ENCODE measurements at regions not wholly inside any gene's neighbourhood (a gene's known extent, or its start where the extent isn't known, plus 50 kb on each side); places are given as distances from the start of the nearest gene placed in this dataset.

- Histone ChIP-seq H3K9ac (ENCODE audit: insufficient read length, low read depth) (no peak overlapping the region), H3K9me3 (ENCODE audit: insufficient read depth, low read length) (no peaks in the 10 kb centered on the region), H3K4me1 (ENCODE audit: insufficient read depth, insufficient read length) (no peaks in the 10 kb centered on the region), H3K36me3 (ENCODE audit: insufficient read depth, insufficient read length, low read length) (no peaks in the 10 kb centered on the region), H3K4me3 (ENCODE audit: insufficient read length, low read depth) (no peak overlapping the region), H3K27me3 (ENCODE audit: insufficient read depth, insufficient read length) (no peaks in the 10 kb centered on the region)
- TF ChIP-seq SUZ12 (IDR thresholded peaks at IDR 0.05; ENCODE audit: extremely low read depth, insufficient read depth, insufficient read length), result no peak
- no peak for DNase-seq (ENCODE audit: low read depth, low spot score)
Observed at GRCh38 chr2:8448824-8449556, 232.9 kb upstream of the ID2 start.

GRCh38 chr2:8451273-8451672 is 230.6 kb upstream of the ID2 start:
- no peak for DNase-seq (ENCODE audit: low read depth, low spot score)
- H3K4me3 ChIP-seq (ENCODE audit: insufficient read length, low read depth), result no peak overlapping the region
- no peaks in the 10 kb centered on the region for H3K9me3 ChIP-seq (ENCODE audit: insufficient read depth, low read length)
- H3K36me3 ChIP-seq (ENCODE audit: insufficient read depth, insufficient read length, low read length), result no peaks in the 10 kb centered on the region
- no peak for TF ChIP-seq ZNF274 (IDR thresholded peaks at IDR 0.05; ENCODE audit: low read depth, low read length)
- TF ChIP-seq SUZ12 (IDR thresholded peaks at IDR 0.05; ENCODE audit: extremely low read depth, insufficient read depth, insufficient read length), result no peak
- no peak for TF ChIP-seq YY1 (IDR thresholded peaks at IDR 0.05; ENCODE audit: insufficient read depth, insufficient read length)
- H3K4me1 ChIP-seq (ENCODE audit: insufficient read depth, insufficient read length), result no peaks in the 10 kb centered on the region
- H3K27me3 ChIP-seq (ENCODE audit: insufficient read depth, insufficient read length), result no peaks in the 10 kb centered on the region
- no peak overlapping the region for H3K9ac ChIP-seq (ENCODE audit: insufficient read length, low read depth)

- H3K36me3 ChIP-seq (ENCODE audit: insufficient read depth, insufficient read length, low read length), result no peaks in the 10 kb centered on the region
- H3K4me1 ChIP-seq (ENCODE audit: insufficient read depth, insufficient read length), result no peaks in the 10 kb centered on the region
- TF ChIP-seq ZNF274 (IDR thresholded peaks at IDR 0.05; ENCODE audit: low read depth, low read length) (no peak), SUZ12 (IDR thresholded peaks at IDR 0.05; ENCODE audit: extremely low read depth, insufficient read depth, insufficient read length) (no peak), YY1 (IDR thresholded peaks at IDR 0.05; ENCODE audit: insufficient read depth, insufficient read length) (no peak)
- no peaks in the 10 kb centered on the region; the same call in 1 of the 2 replicates for H3K9me3 ChIP-seq (ENCODE audit: insufficient read depth, low read length)
- DNase-seq (ENCODE audit: low read depth, low spot score), result no peak
- no peak overlapping the region for H3K9ac ChIP-seq (ENCODE audit: insufficient read length, low read depth)
- no peak overlapping the region for H3K4me3 ChIP-seq (ENCODE audit: insufficient read length, low read depth)
- no peaks in the 10 kb centered on the region for H3K27me3 ChIP-seq (ENCODE audit: insufficient read depth, insufficient read length)
Observed at GRCh38 chr2:8452296-8452695, 229.6 kb upstream of the ID2 start.

- no peak for DNase-seq (ENCODE audit: low read depth, low spot score)
- Histone ChIP-seq H3K4me1 (ENCODE audit: insufficient read depth, insufficient read length) (no peaks in the 10 kb centered on the region), H3K36me3 (ENCODE audit: insufficient read depth, insufficient read length, low read length) (no peaks in the 10 kb centered on the region), H3K9ac (ENCODE audit: insufficient read length, low read depth) (no peak overlapping the region), H3K4me3 (ENCODE audit: insufficient read length, low read depth) (no peak overlapping the region), H3K27me3 (ENCODE audit: insufficient read depth, insufficient read length) (no peaks in the 10 kb centered on the region), H3K9me3 (ENCODE audit: insufficient read depth, low read length) (no peaks in the 10 kb centered on the region; the same call in 1 of the 2 replicates)
- TF ChIP-seq SUZ12 (IDR thresholded peaks at IDR 0.05; ENCODE audit: extremely low read depth, insufficient read depth, insufficient read length), result no peak
- TF ChIP-seq YY1 (IDR thresholded peaks at IDR 0.05; ENCODE audit: insufficient read depth, insufficient read length), result no peak
- TF ChIP-seq ZNF274 (IDR thresholded peaks at IDR 0.05; ENCODE audit: low read depth, low read length), result no peak
Observed at GRCh38 chr2:8452979-8453903, 228.6 kb upstream of the ID2 start.

- no peak for TF ChIP-seq SUZ12 (IDR thresholded peaks at IDR 0.05; ENCODE audit: extremely low read depth, insufficient read depth, insufficient read length)
- TF ChIP-seq YY1 (IDR thresholded peaks at IDR 0.05; ENCODE audit: insufficient read depth, insufficient read length), result no peak
- TF ChIP-seq ZNF274 (IDR thresholded peaks at IDR 0.05; ENCODE audit: low read depth, low read length), result no peak
- no peak for DNase-seq (ENCODE audit: low read depth, low spot score)
Observed at GRCh38 chr2:8453904-8454302, 228.0 kb upstream of the ID2 start.

GRCh38 chr2:8454797-8455196 is 227.1 kb upstream of the ID2 start:
- no peaks in the 10 kb centered on the region for H3K36me3 ChIP-seq (ENCODE audit: insufficient read depth, insufficient read length, low read length)
- no peaks in the 10 kb centered on the region; the same call in 1 of the 2 replicates for H3K9me3 ChIP-seq (ENCODE audit: insufficient read depth, low read length)
- no peaks in the 10 kb centered on the region for H3K4me1 ChIP-seq (ENCODE audit: insufficient read depth, insufficient read length)
- H3K9ac ChIP-seq (ENCODE audit: insufficient read length, low read depth), result no peak overlapping the region
- DNase-seq (ENCODE audit: low read depth, low spot score), result no peak
- H3K27me3 ChIP-seq (ENCODE audit: insufficient read depth, insufficient read length), result no peaks in the 10 kb centered on the region
- TF ChIP-seq YY1 (IDR thresholded peaks at IDR 0.05; ENCODE audit: insufficient read depth, insufficient read length), result no peak
- no peak for TF ChIP-seq ZNF274 (IDR thresholded peaks at IDR 0.05; ENCODE audit: low read depth, low read length)
- no peak for TF ChIP-seq SUZ12 (IDR thresholded peaks at IDR 0.05; ENCODE audit: extremely low read depth, insufficient read depth, insufficient read length)
- no peak overlapping the region for H3K4me3 ChIP-seq (ENCODE audit: insufficient read length, low read depth)

More at GRCh38 chr2:8453904-8454302, 228.0 kb upstream of the ID2 start:
- H3K4me1 ChIP-seq (ENCODE audit: insufficient read depth, insufficient read length), result no peaks in the 10 kb centered on the region
- no peaks in the 10 kb centered on the region; the same call in 1 of the 2 replicates for H3K9me3 ChIP-seq (ENCODE audit: insufficient read depth, low read length)
- no peaks in the 10 kb centered on the region for H3K36me3 ChIP-seq (ENCODE audit: insufficient read depth, insufficient read length, low read length)
- no peak overlapping the region for H3K9ac ChIP-seq (ENCODE audit: insufficient read length, low read depth)
- no peak overlapping the region for H3K4me3 ChIP-seq (ENCODE audit: insufficient read length, low read depth)
- no peaks in the 10 kb centered on the region for H3K27me3 ChIP-seq (ENCODE audit: insufficient read depth, insufficient read length)

Measured in NT2/D1 (cell line).